ENCODE measurements at regions not wholly inside any gene's neighbourhood (a gene's known extent, or its start where the extent isn't known, plus 50 kb on each side); places are given as distances from the start of the nearest gene placed in this dataset.

DNA sequence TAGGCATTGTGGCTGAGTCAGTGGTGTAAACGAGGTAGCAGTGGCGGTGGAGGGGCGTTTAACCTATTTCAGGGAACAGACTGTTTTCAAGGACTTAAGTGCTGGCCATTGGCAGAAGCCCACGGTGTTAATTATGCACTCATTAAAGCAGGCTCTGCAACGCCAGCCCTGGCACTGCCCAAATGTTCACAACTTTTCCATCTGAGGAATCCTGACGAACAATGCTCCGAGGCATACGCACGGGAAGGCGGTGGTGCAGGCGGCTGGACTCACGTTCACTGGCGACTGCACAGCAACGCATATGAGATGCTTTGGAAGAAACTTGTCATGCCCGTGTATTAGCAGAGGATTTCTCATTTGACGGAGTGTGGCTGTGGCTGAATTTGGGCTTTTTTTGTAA, 70.6 kb upstream of the SLC24A4 start:
- Mint-ChIP-seq H3K9me3 (no peaks in the 10 kb centered on the region), H3K4me1 (ENCODE audit: low read depth) (no peaks in the 10 kb centered on the region), H3K36me3 (ENCODE audit: low read depth) (no peaks in the 10 kb centered on the region), H3K27me3 (ENCODE audit: insufficient read depth) (peaks cover 31% of the 10 kb centered on the region), H3K4me3 (no peak overlapping the region), H3K27ac (no peak overlapping the region)
- DNase-seq: no peak
- TF ChIP-seq, protein P1, sequence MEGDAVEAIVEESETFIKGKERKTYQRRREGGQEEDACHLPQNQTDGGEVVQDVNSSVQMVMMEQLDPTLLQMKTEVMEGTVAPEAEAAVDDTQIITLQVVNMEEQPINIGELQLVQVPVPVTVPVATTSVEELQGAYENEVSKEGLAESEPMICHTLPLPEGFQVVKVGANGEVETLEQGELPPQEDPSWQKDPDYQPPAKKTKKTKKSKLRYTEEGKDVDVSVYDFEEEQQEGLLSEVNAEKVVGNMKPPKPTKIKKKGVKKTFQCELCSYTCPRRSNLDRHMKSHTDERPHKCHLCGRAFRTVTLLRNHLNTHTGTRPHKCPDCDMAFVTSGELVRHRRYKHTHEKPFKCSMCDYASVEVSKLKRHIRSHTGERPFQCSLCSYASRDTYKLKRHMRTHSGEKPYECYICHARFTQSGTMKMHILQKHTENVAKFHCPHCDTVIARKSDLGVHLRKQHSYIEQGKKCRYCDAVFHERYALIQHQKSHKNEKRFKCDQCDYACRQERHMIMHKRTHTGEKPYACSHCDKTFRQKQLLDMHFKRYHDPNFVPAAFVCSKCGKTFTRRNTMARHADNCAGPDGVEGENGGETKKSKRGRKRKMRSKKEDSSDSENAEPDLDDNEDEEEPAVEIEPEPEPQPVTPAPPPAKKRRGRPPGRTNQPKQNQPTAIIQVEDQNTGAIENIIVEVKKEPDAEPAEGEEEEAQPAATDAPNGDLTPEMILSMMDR (IDR thresholded peaks at IDR 0.05): no peak

DNA sequence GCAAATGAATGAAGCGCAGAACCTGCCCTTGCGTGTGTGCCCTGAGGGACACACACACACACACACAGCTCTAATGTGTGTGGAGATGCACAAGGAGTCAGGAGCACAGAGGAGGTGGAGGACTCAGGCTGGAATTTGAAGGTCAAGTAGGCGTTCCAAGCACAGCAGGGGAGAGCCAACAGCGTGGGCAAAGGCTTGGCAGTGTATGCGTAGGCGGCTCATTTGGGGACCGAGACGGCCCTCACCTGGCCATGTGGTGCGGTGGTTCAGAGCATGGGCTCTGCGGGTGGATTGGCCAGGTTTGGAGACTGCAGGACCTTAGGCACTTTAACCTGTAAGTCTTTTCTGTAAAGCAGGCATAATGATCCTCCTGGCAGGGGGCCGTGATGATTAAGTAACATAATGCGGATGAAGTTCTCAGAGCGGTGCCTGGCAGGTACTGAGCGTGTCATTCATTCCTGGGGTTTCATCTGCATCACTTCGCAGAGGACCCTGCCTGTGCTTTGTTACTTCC, 69.5 kb upstream of the SLC24A4 start:
- no peak overlapping the region for H3K4me3 Mint-ChIP-seq
- TF ChIP-seq, protein P1 (IDR thresholded peaks at IDR 0.05): no peak
- no peaks in the 10 kb centered on the region for H3K4me1 Mint-ChIP-seq (ENCODE audit: low read depth)
- no peaks in the 10 kb centered on the region for H3K9me3 Mint-ChIP-seq
- H3K27ac Mint-ChIP-seq: no peak overlapping the region
- H3K27me3 Mint-ChIP-seq (ENCODE audit: insufficient read depth): peaks cover 31% of the 10 kb centered on the region
- H3K36me3 Mint-ChIP-seq (ENCODE audit: low read depth): no peaks in the 10 kb centered on the region
- no peak for DNase-seq

DNA sequence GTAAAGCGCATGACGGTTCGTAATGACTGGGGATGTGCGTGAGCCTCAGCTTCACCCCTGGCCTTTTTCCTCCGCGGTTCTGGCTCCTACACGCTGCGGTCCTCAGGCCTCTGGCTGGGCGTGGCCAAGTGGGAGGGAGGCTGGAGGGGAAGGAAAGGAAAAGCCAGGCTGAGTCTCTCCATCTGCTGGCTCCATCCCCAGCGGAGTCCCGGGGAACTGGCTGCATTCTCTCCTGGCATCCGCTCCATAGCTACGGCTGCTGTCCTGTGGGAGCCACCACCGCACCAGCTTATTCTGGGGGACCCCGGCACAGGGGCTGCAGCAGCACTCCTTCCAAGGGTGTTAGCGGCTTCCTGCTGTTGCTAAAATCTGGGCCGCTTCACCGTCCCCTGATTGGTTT, 68.2 kb upstream of the SLC24A4 start:
- no peaks in the 10 kb centered on the region for H3K9me3 Mint-ChIP-seq
- H3K4me1 Mint-ChIP-seq (ENCODE audit: low read depth): no peaks in the 10 kb centered on the region
- no peak overlapping the region for H3K27ac Mint-ChIP-seq
- no peak for DNase-seq
- H3K36me3 Mint-ChIP-seq (ENCODE audit: low read depth): no peaks in the 10 kb centered on the region
- H3K4me3 Mint-ChIP-seq: peak overlapping the region; percentile 2
- H3K27me3 Mint-ChIP-seq (ENCODE audit: insufficient read depth): peaks cover 31% of the 10 kb centered on the region
- TF ChIP-seq, protein P1 (IDR thresholded peaks at IDR 0.05): no peak

DNA sequence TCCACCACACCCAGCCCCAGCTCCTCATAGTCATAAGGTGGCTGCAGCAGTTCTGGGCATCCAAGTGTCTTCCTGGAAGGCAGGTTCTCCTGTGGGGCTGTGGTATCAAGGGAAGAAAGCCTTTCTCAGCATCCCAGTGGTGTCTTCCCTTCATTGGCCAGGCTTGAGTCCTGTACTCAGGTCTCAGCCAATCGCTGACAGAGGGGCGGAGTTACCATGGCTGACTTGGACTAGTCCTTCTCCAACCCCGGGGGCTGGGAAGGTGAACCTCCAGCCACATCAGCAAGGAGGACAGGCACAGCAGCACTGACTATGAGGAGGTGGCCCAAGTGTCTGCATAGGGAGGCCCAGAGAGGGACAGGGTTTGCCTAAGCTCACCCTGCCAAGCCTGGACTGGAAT, 64.0 kb upstream of the SLC24A4 start:
- TF ChIP-seq, protein P1 (IDR thresholded peaks at IDR 0.05): no peak
- Mint-ChIP-seq H3K9me3 (no peaks in the 10 kb centered on the region), H3K36me3 (ENCODE audit: low read depth) (no peaks in the 10 kb centered on the region), H3K4me1 (ENCODE audit: low read depth) (no peaks in the 10 kb centered on the region), H3K4me3 (no peak overlapping the region), H3K27ac (no peak overlapping the region), H3K27me3 (ENCODE audit: insufficient read depth) (peaks cover 27% of the 10 kb centered on the region)
- DNase-seq: no peak

DNA sequence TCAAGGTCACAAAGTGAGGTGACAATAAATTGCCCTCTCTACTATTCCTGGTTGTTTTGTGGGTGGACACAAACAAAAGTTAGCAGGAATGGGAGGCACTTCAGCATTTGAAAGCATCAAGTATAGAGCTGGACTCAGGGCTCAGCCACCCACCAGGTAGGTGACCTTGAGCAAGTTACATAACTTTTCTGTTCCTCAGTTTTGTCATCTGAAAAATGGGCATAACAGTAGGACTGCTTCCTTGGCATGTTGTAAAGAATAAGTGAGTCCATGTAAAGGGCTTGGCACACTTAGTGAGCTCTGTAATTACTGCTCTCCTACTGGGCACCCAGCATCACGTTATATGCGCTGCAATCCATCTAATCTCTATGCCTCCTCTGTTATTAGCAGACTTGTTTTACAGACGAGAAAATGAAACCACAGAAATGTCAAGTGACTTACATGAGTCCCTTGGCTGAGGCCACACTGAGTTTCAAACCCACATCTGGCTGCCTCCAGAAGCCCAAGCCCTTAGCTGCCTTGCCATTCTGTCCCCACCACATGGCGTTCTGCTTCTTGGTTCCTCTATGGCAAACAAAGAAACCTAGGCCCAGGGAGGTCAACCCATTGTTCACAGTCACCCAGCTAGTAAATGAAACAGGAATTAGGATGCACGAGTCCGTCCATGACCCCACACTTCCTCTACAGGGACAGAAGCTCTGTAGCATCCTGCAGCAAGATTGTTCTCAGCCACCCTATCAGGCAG, 63.2 kb upstream of the SLC24A4 start:
- no peaks in the 10 kb centered on the region for H3K4me1 Mint-ChIP-seq (ENCODE audit: low read depth)
- no peaks in the 10 kb centered on the region for H3K36me3 Mint-ChIP-seq (ENCODE audit: low read depth)
- peaks cover 21% of the 10 kb centered on the region for H3K27me3 Mint-ChIP-seq (ENCODE audit: insufficient read depth)
- DNase-seq: no peak
- H3K4me3 Mint-ChIP-seq: no peak overlapping the region
- TF ChIP-seq, protein P1 (IDR thresholded peaks at IDR 0.05): no peak
- H3K27ac Mint-ChIP-seq: no peak overlapping the region
- no peaks in the 10 kb centered on the region for H3K9me3 Mint-ChIP-seq
